HG03280 (cell line): ENCODE measurements at regions not wholly inside any gene's neighbourhood (a gene's known extent, or its start where the extent isn't known, plus 50 kb on each side); places are given as distances from the start of the nearest gene placed in this dataset.

Source experiments
- ATAC-seq: cut with Tn5 transposase; IDR thresholded peaks from one replicate; pipeline ENCODE4 v1.9.1; 2021; ENCODE audit warnings: mild to moderate bottlenecking, moderate library complexity; ENCODE audit not compliant: unreplicated experiment

DNA sequence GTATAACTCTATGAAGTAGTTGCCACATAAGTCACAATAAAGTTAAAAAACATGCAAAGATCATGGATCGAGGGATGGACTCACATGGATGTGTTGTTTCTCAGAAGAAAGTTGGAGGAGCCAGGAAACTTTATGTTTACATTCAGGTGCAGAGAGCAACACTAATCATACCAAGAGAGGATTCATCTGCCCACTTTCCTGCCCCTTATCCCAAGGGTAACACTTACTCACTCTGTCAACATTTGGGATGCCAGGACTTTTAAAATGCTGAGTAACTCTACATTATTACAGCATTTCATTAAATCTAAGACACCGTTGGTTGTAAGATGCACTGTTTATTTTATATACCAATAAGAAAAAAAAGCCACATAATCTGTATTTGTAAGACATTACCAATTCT, 170.4 kb downstream of the KCNE4 start:
- no peak for ATAC-seq

DNA sequence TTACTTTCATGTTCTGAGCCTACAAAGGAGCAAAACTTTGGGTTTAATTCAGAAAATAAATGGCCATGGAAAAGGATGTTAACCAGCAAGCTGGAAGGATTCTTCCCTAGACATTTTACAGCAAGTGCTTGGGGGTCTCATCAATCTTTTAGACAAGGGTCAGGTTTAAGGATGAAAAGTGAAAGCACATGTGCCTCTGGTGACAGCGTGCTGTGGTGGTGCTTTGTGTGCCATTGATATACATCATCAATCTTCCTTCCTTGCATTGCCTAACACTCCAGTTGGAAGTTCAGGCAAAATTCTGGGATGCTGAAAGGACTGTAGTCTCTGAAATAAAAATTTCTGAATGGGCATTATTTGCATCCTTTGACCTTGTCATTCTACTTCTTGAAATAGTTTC, 171.2 kb downstream of the KCNE4 start:
- no peak for ATAC-seq

DNA sequence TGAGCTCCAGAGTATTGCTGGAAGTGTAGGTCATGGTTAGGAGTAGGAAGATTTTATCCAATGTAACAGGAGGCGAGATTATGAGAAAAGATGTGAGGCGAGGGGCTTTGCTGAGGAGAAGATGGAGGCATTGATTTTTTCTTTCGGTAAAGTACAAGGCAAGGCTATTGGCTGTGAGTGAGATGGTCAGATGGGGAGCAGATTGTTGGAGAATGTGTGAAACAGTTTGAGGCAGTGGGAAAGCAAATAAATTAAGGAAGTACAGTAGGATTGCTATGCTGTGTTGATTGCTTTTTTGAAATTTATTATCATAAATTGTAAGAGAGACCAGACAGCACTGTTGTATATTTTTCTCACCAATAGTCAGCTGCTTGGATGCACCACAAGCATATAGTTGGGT, 173.3 kb downstream of the KCNE4 start:
- no peak for ATAC-seq

DNA sequence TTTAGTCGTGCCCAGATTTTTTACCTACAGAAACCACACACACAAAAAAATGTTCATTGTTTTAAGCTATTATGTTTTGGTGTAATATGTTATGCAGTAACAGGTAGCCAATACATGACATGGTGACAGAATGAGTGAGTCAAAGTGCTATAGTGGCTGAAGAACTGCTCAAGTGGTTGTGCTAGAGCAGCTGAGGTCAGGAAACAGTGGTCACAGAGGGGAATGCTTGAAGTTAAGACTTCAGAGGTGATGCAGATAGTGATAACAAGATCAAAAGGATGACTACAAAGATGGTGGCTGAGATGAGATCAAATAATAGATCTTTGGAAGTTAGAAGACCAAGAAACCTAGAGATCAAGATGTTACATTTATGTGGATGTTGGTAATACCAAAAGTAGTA, 174.3 kb downstream of the KCNE4 start:
- ATAC-seq, result no peak

DNA sequence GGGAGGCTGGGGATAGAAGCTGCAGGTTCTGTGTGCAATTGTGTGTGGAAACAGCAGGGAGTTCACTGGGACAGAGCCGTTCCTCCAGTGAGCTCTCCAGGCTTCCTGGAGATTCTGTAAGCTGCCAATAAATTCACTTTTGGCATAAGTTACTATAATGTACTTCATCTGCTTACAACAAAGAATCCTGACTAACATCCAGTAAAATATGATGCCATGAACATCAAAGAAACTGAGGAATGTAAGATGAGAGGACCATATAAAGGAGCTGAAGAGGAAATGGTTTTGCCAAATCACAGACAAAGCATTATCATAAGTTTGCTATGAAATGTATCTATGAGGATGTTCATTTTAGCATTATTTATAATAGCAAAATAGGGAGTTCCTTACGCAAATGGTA, 175.3 kb downstream of the KCNE4 start:
- ATAC-seq, result no peak

DNA sequence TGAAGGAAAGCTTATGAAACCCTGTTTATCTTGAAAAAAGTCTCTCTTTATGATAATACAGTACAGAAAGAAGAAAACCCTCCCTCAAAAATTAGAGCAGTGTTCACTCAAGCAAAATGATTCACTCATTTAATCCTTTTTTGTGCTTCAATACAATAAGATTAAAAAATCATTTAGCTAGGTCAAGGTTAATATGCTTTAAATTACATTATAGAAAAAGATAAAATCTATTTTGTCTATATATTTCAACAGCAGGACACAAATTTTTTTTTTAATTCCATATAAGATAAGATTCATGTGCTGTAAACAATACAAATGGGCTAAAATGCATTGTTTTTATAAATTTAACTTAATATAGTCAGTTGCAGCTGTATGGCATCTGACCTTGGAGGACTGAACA, 176.9 kb downstream of the KCNE4 start:
- no peak for ATAC-seq

DNA sequence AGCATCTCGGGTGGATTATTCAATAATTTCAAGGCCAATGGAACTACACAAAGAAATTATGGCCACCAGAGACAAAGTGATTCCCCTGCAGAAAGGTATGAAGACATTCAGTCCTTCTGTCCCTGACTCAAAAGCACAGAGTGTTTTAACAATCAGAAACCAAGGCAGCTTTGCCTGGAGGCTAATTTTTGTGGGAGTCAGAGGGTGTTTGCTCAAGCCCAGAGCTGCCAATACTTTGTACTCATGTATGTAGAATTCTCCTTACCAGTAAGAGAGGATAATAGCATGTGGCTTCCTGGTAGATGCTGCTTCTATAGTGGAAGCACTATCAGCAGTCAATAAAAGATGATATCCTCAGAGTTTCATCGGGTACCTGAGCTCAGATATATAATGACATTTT, 178.4 kb downstream of the KCNE4 start:
- no peak for ATAC-seq

DNA sequence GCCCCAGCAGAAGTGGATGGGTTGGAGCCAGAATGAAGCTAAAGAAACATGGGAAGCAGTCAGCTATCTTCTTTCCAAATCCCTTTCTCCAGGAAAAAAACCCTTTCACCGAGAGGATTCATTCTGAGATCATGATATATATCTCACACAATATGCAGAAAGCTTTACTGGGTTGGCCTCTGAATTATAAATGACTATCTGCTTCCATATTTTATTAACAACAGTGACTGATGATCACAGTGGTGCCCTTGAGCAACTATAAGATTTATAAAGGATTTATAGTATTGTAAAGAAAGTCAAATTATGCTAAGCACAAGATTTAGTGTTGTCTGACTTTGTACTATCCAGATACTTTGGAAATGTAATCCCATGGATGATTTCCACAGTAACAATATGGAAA, 180.3 kb downstream of the KCNE4 start:
- ATAC-seq, result no peak

DNA sequence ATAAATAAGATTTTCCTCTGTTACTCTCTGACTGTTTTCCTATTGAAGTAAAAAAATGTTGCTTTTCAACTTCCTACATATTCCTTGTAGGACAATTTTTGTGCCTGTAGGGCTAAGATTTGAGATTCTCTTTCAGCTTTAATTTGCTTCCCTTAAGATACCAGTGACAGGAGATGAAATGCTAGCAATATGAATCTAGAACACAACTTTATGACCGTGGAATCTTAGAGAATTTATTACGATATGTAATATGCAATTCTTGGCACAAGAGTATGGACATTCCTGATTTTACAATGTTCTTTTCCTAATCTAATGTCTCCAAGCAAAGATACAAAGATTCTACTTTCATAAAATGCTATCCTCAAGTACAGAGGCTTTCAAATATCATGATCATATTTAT, 180.9 kb downstream of the KCNE4 start:
- no peak for ATAC-seq

DNA sequence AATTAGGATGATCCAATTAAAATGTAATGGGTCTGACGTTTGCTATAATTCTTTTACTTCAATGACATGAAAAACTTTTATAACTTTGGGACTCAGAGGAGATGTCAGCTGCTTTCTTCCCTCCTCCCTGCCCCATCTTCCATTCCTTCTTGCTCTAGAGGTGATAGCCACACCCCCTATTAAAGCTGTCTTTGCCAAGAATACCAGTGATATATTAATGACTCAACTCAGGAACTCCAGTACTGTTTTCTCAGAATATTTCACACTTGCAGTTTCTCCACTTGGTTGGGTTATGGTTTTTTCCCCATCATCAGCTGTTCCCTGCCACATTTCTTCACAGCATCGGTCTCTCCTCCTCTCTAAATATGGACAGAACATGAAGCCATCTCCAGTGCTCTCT, 184.0 kb downstream of the KCNE4 start:
- ATAC-seq, result no peak

DNA sequence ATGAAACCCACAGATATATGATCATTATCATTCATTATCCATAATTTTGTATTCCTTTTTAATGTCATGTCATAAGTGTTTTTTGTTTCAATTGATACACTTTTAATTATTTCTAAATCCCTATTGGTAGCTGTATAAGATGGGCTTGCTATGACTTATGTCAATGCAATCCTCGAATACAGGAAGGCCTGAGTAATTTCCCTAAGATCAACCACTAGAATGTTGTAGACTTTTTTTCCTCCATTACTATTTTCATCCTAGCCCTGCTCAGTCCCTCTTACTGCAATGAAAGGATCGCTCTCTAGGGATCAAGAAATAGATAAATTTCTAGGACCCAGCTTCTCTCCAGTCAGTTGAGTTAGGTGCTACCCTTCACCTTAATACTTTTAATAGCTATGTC, 186.3 kb downstream of the KCNE4 start:
- ATAC-seq, result no peak

DNA sequence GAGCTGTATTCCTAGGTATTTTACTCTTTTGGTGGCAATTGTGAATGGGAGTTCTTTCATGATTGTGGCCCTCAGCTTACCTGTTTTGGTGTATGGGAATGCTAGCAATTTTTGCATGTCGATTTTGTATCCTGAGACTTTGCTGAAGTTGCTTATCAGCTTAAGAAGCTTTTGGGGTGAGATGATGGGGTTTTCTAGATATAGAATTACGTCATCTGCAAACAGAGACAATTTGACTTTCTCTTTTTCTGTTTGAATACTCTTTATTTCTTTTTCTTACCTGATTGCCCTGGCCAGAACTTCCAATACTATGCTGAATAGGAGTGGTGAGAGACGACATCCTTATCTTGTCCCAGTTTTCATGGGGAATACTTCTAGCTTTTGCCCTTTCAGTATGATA, 191.2 kb downstream of the KCNE4 start:
- no peak for ATAC-seq

DNA sequence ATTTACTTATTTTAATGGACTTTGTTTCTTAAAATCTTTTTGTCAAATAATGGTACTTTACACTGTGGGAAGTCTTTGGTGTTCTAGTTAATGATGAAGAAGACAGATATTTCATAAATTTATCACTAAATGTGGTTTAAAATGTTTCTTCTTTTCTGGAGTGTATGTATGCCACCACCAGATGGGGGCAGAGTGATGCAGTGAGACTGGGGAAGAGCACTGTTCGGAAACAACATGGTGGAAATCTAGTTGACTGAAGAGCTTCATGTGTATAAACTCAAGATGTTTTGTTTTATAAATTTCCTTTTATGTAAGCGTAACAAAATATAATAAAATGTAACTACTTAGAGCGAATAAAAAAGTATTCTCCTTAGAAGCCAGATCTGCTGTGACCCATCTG, 195.1 kb downstream of the KCNE4 start:
- no peak for ATAC-seq

DNA sequence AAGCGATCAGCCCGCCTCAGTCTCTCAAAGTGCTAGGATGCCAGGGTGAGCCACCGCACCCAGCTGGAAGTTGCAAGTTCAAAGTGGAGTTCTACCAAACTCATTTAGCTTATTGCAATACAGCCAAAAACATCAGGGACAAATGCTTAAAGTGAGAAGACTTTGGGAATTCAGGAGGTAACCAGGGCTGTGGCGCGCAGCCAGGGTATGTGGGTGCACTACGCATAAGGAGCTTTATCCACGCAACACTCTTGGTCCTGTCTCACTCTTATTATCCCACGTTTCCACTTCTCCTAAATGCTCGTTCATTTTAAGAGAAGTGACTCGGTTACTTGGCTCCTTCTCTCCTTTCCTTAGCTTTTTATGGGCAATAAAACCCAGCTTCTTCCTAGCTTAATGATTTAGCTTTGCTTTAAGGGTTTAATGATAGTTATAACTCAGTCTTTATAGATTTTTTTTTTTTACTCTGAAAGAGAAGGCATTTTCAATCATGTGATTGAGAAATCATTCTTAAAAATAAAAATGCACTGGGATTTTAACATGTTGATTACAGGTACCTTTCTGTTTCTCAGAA, 199.8 kb downstream of the KCNE4 start:
- no peak for ATAC-seq

DNA sequence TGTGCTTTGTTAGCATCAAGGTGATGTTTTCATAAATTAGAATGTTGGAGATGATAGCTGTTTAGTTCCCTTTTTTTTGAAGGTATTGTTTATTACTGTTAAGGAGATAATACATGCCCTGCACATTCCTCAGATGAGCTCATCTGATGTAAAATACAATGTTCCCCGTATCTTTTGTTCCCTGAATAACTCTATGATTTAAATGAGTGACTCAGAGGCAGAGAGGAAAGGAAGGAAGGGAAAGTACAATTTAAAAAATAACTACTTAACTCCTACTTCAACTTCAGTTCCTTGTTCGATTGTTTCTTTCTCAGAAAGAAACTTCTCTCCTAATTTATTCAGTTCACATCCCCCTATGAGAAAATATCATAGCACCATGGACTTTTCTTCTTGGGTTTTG, 208.7 kb downstream of the KCNE4 start:
- no peak for ATAC-seq

DNA sequence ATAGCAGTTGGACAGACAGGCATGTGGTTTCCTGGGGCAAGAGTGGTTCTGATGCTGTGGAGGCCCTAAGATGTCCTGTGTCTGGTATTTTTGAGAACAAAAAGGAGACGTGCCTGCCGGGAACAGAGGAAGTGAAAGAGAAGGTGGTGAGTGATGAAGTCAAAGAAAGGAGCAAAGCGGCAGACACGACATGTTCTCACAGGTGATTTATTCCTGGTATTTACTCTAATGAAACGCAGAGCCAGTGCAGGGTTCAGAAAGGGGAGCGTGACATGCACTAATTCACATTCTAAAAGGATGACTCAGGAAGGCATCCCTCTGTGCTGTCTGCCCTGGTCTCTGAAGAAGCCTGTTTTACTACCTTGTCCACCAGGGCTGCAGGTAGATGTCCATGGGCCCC, 211.0 kb downstream of the KCNE4 start:
- no peak for ATAC-seq

DNA sequence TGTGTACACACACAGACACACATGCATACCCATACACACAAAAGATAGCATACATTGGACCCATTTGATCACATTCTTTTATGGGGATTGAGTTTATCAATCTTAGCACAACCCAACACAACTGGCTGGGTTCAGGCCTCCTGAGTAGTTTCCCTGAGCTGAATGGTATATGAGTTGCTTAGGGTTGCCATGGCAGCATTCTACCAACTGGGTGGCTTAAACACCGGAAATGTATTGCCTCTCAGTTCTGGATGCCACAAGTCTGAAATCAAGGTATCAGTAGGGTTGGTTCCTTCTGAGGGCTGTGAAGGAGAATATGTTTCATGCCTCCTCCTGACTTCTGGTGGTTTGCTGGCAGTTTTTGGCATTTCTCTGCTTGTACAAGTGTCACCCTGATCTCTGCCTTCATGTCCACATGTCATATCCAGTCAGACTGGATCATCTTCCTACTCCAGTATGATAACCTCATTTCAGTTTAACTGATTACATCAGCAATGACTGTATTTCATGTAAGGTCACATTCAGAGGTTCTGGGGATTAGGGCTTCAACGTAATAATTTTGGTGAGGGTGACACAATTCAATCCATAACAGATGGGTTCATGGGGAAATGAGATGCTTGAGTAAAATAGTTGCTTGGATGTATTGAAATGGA, 212.7 kb downstream of the KCNE4 start:
- peak; percentile 72 for ATAC-seq

DNA sequence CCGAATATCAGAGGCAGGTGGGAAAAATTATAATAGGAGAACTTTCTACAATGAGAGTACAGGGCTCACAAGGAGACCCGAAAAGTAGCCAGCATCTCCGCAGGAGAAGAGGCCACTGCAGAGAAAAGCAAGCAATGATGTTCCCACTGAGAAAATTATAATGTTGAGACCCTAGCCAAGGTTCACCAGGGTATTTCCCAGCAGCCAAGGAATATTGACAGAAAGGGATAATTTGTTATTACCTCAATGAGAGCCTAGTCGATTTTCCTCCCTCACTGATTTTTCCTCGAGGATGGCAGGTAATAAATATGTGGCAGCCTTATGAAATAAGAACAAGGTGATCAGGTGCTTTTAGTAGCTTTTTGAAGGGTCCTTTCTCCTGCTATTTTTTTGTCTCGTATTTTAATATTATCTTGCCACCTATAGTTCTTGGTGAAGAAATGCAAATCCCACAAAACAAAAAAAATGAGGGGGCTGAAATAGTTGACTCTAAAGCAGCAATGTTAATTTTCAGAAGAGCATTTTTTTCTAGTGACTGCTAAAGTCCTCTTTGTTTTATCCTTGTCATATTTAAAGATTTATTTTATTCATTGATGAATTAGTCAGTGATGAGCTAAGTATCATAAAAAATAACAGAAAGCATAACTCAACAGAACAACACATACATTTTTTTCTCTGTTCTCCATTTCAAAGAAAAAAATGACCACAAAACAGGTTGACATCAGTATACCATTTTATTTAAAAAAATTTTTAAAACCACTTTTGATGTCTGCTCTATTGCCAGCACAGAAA, 215.4 kb downstream of the KCNE4 start:
- ATAC-seq, result no peak

DNA sequence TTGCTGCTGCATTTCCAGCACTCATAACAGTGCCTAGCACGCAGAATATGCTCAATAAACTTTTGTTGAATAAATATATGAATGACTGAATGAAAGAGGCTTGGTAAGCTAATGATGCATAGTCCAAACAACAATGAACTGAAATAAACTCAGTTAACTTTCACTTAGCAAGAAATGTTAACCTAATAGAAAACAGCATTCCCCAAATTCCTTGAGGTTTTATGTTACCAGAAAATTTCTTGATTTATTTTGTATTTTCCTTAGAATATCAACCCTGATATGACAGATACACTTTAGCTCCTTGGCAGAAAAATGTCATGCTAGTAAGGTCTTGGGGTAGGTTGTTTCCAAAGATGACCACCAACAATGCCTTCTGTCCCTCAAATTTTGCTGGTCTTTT, 217.4 kb downstream of the KCNE4 start:
- no peak for ATAC-seq

DNA sequence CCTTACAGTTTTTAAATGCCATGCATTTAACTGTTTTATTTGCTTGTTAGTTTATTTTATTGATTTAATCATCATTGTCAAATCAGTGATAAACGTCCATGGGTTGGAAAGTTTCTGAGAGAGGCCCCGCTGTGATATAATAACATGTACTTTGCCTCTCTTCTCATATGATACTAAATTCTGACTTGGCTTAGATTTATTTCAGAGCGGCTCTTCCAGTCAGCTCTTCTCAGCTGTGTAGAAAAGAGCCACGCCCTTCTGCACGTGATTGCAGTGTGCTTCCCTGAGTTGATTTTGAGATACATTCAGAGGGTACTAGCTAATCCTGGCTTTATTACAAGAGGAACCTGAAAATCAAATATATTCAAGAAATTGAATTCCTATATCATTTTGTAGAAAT, 218.6 kb downstream of the KCNE4 start:
- no peak for ATAC-seq

DNA sequence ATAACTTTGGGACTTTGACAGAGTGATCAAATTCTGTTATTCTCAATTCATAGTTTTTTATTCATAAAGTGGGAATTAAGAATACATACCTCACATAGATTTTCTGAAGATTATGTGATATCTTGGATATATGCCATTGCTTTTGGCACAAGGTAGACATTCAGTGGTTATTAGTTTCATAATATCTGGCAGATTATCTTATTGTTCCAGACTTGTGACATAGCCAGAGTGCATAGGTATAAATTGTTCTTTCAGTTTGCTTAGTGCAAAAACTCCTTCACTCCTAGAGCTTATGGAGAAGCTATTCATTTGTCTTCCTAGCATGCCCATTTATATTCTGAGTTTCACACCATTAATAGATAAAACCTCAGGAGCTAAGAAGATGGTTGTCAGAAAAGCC, 222.0 kb downstream of the KCNE4 start:
- no peak for ATAC-seq

DNA sequence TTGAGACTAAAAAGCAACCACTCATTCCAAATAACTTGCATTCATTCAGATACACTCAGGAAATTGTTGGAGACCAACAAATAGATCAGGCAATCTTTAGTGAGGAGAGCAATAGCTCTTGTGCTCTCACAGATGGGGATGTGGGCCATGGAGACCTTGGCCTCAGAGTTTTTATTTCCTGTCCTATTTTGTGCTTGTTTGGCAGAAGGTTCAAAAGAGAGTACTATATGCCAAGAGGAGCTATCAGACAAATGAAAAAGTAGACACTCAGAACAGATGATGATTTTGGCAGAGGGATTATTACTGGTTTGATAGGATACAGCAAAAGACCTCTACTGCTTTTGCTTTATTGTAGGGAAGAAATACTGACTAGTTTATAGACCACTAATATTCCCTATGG, 230.2 kb downstream of the KCNE4 start:
- no peak for ATAC-seq
